OCI-LY1 (cell line): ENCODE measurements at regions not wholly inside any gene's neighbourhood (a gene's known extent, or its start where the extent isn't known, plus 50 kb on each side); places are given as distances from the start of the nearest gene placed in this dataset.

Experiments
- CTCF ChIP-seq: fragments of 200-600 bp; sonication (generic), shearing (Covaris generic); IDR thresholded peaks from 2 replicates; pipeline ENCODE4 v1.5.1; 2017; ENCODE audit warnings: mild to moderate bottlenecking, antibody characterized with exemption, low read length, moderate library complexity, mixed read lengths
- EZH2 ChIP-seq: fragments of 200-600 bp; sonication (generic), shearing (Covaris generic); IDR thresholded peaks from 2 replicates; pipeline ENCODE4 v1.8.0; 2017; ENCODE audit warnings: borderline replicate concordance, mixed run types, mild to moderate bottlenecking, antibody characterized with exemption, low read length, moderate library complexity, mixed read lengths

GRCh38 chr14:86613786-86614185 is 1083.8 kb downstream of the FLRT2 start:
- TF ChIP-seq CTCF (no peak), EZH2 (no peak)
